ENCODE measurements at regions not wholly inside any gene's neighbourhood (a gene's known extent, or its start where the extent isn't known, plus 50 kb on each side); places are given as distances from the start of the nearest gene placed in this dataset.

GRCh38 chr11:121877152-121877551 lies 238.9 kb downstream of the BLID start:
- Histone ChIP-seq H2BK120ac (ENCODE audit: low read depth, low read length, poor library complexity, severe bottlenecking) (no peak overlapping the region), H3K23me2 (ENCODE audit: insufficient read length, low read depth, low read length, poor library complexity, severe bottlenecking) (no peaks in the 10 kb centered on the region), H3K14ac (ENCODE audit: insufficient read depth, low read length) (no peak overlapping the region), H2AK5ac (ENCODE audit: insufficient read length, low read length) (no peak overlapping the region), H3K27me3 (ENCODE audit: insufficient read depth, low read length) (no peaks in the 10 kb centered on the region), H3K18ac (ENCODE audit: insufficient read length, low read depth, low read length) (no peak overlapping the region), H3T11ph (ENCODE audit: low read length) (no peak overlapping the region), H3K56ac (ENCODE audit: insufficient read length, low read depth, low read length) (no peak overlapping the region), H3K79me2 (ENCODE audit: insufficient read depth, low read length) (no peaks in the 10 kb centered on the region), H3K23ac (ENCODE audit: insufficient read length, low read depth, low read length) (no peak overlapping the region), H3K27ac (ENCODE audit: insufficient read length, low read depth, low read length) (no peak overlapping the region), H2BK12ac (ENCODE audit: insufficient read length, low read depth, low read length) (no peak overlapping the region), H3K9me3 (ENCODE audit: control insufficient read depth, low read depth, low read length) (no peaks in the 10 kb centered on the region), H3K4me1 (ENCODE audit: insufficient read depth, low read length) (no peaks in the 10 kb centered on the region), H2AFZ (ENCODE audit: low read length) (no peak overlapping the region), H2BK15ac (ENCODE audit: low read depth, low read length) (no peak overlapping the region), H2BK20ac (ENCODE audit: low read depth, low read length, poor library complexity, severe bottlenecking) (no peak overlapping the region), H4K91ac (ENCODE audit: insufficient read length, low read depth, low read length) (no peak overlapping the region), H4K5ac (ENCODE audit: insufficient read length, low read depth, low read length) (no peak overlapping the region), H3K4me2 (ENCODE audit: insufficient read depth, insufficient read length, low read length) (no peak overlapping the region), H3K9ac (ENCODE audit: extremely low read depth, insufficient read length, low read length) (no peak overlapping the region), H4K8ac (replicated peaks; ENCODE audit: insufficient read length, low read depth, low read length) (no peak overlapping the region), H3K4ac (ENCODE audit: low read depth, low read length) (no peak overlapping the region), H3K79me1 (ENCODE audit: insufficient read depth, low read depth, low read length, poor library complexity, severe bottlenecking) (no peaks in the 10 kb centered on the region), H2BK5ac (ENCODE audit: insufficient read length, low read length) (no peak overlapping the region), H4K20me1 (ENCODE audit: control insufficient read depth, insufficient read depth, insufficient read length) (no peaks in the 10 kb centered on the region)
- Mint-ChIP-seq H3K4me1 (peaks cover 3 to 4% of the 10 kb centered on the region in 2 experiments; a peak in 2 of 4 replicates), H3K27ac (no peak overlapping the region), H3K4me3 (no peak overlapping the region), H3K36me3 (ENCODE audit: insufficient read depth in 1 of 3, low read depth in 3 of 3) (no peaks in the 10 kb centered on the region), H3K27me3 (ENCODE audit: low read depth) (no peaks in the 10 kb centered on the region; the same call in 1 of the 2 replicates), H3K9me3 (no peaks in the 10 kb centered on the region)
- TF ChIP-seq CTCF (conservative IDR thresholded peaks at IDR 0.05) = no peak
- no CpG with 5 or more reads among the region's 6 CpGs for WGBS (ENCODE audit: extremely low coverage, insufficient read length, low lambda C conversion rate)
- no peak for DNase-seq
